ENCODE measurements at regions not wholly inside any gene's neighbourhood (a gene's known extent, or its start where the extent isn't known, plus 50 kb on each side); places are given as distances from the start of the nearest gene placed in this dataset.
"Not testable (repeated sequence)": the region's sequence is repeated elsewhere in the genome, so short reads cannot be mapped to it uniquely, and the experiment has no call there.

GRCh38 chrX:7372825-7373525 is 225.0 kb upstream of the PUDP start:
- no peak for DNase-seq

- DNase-seq = no peak
Observed at GRCh38 chrX:7362111-7362510, 214.2 kb upstream of the PUDP start.

- no peak for DNase-seq
Observed at GRCh38 chrX:7351926-7352325, 204.0 kb upstream of the PUDP start.

- no peak for DNase-seq
Observed at GRCh38 chrX:7347465-7347864, 199.5 kb upstream of the PUDP start.

GRCh38 chrX:7346021-7346420 is 198.1 kb upstream of the PUDP start:
- DNase-seq = no peak

GRCh38 chrX:7343181-7343580 is 195.2 kb upstream of the PUDP start:
- DNase-seq = no peak

- not testable (repeated sequence) for DNase-seq
Observed at GRCh38 chrX:7335816-7336362, 187.9 kb upstream of the PUDP start.

- DNase-seq = no peak
Observed at GRCh38 chrX:7334253-7334935, 186.4 kb upstream of the PUDP start.

- no peak for DNase-seq
Observed at GRCh38 chrX:7330971-7331746, 183.2 kb upstream of the PUDP start.

- DNase-seq = no peak
Observed at GRCh38 chrX:7330556-7330955, 182.6 kb upstream of the PUDP start.

- DNase-seq = no peak
Observed at GRCh38 chrX:7318661-7319060, 170.7 kb upstream of the PUDP start.

GRCh38 chrX:7318241-7318640 is 170.3 kb upstream of the PUDP start:
- DNase-seq = no peak

- DNase-seq = no peak
Observed at GRCh38 chrX:7316887-7317286, 168.9 kb upstream of the PUDP start.

GRCh38 chrX:7316280-7316679 is 168.3 kb upstream of the PUDP start:
- no peak for DNase-seq

GRCh38 chrX:7314425-7314824 is 166.5 kb upstream of the PUDP start:
- DNase-seq = no peak

- DNase-seq = no peak
Observed at GRCh38 chrX:7307720-7308119, 159.8 kb upstream of the PUDP start.

- no peak for DNase-seq
Observed at GRCh38 chrX:7294483-7294882, 146.5 kb upstream of the PUDP start.

- no peak for DNase-seq
Observed at GRCh38 chrX:7286168-7286837, 138.3 kb upstream of the PUDP start.

- DNase-seq = no peak
Observed at GRCh38 chrX:7285765-7286164, 137.8 kb upstream of the PUDP start.

GRCh38 chrX:7283741-7284140 is 135.8 kb upstream of the PUDP start:
- DNase-seq = no peak

- no peak for DNase-seq
Observed at GRCh38 chrX:7280520-7280919, 132.6 kb upstream of the PUDP start.

GRCh38 chrX:7272346-7272745 is 124.4 kb upstream of the PUDP start:
- no peak for DNase-seq

- DNase-seq = no peak
Observed at GRCh38 chrX:7270933-7271332, 123.0 kb upstream of the PUDP start.
